Prostate gland (tissue), 2 donors: ENCODE measurements at regions not wholly inside any gene's neighbourhood (a gene's known extent, or its start where the extent isn't known, plus 50 kb on each side); places are given as distances from the start of the nearest gene placed in this dataset.

ENCODE experiments used
- CTCF ChIP-seq, 4 experiments: fragments of 200-600 bp in 2 of 4; fragments of 450-650 bp in 2 of 4; sonication (generic) in 2 of 4; IDR thresholded peaks; 1 replicate in 3 of 4; 2 replicates in 1 of 4; pipeline ENCODE4 v1.5.1; 2016 to 2019; ENCODE audit warnings: antibody characterized with exemption in 4 of 4, mild to moderate bottlenecking in 2 of 4, moderate library complexity in 2 of 4
- POLR2A ChIP-seq: fragments of 450-650 bp; IDR thresholded peaks from one replicate; pipeline ENCODE4 v1.6.1; 2016; ENCODE audit warnings: antibody characterized with exemption, mild to moderate bottlenecking
- POLR2AphosphoS5 ChIP-seq: sonication (generic); formaldehyde crosslinking; IDR thresholded peaks from one replicate; pipeline ENCODE4 v1.6.1; 2017; ENCODE audit warnings: antibody characterized with exemption

- TF ChIP-seq CTCF (IDR thresholded peaks at IDR 0.05) (no peak), POLR2AphosphoS5 (no peak), POLR2A (no peak)
These were observed 79.6 kb upstream of the RBPJ start for GRCh38 chr4:26241179-26241578.
